GM12878 (cell line): ENCODE measurements at regions not wholly inside any gene's neighbourhood (a gene's known extent, or its start where the extent isn't known, plus 50 kb on each side); places are given as distances from the start of the nearest gene placed in this dataset.

ENCODE experiments used
- ATAC-seq: fragments of 200-7000 bp; cut with Tn5 transposase; 3 replicates; pipeline ENCODE4 v1.9.1; 2020; ENCODE audit warnings: mild to moderate bottlenecking, moderate library complexity
- BruUV-seq: library from RNA; stranded (reverse); fragments of 400-500 nt; replicated peaks from 2 replicates; lab custom pipeline; 2021; lab: Mats Ljungman, UMichigan
- CTCF ChIA-PET: fragments of 300-600 bp; sonication (Branson Sonifier 250); formaldehyde crosslinking; extraction: SDS; loops from one replicate; lab custom pipeline; 2021; ENCODE audit warnings: inconsistent platforms; lab: Yijun Ruan, JAX
- POLR2A ChIA-PET: fragments of 350-600 bp; formaldehyde crosslinking; extraction: SDS; loops from one replicate; lab custom pipeline; 2021; ENCODE audit warnings: inconsistent platforms; lab: Charles Lee
- RAD21 ChIA-PET: fragments of 300-600 bp; sonication (Branson Sonifier 250); formaldehyde crosslinking; loops from one replicate; lab custom pipeline; 2023; ENCODE audit warnings: antibody characterized with exemption; ENCODE audit not compliant: unreplicated experiment; lab: Charles Lee
- SMC1A ChIA-PET: fragments of 300-600 bp; sonication (Branson Sonifier 250); formaldehyde crosslinking; loops from one replicate; lab custom pipeline; 2023; ENCODE audit not compliant: unreplicated experiment, uncharacterized antibody; lab: Charles Lee
- DNase-seq: peaks from one replicate; pipeline ENCODE4 v3.0.0-alpha.2; 2011; ENCODE audit warnings: low read depth, low spot score
- FAIRE-seq: peaks from 3 replicates; lab custom pipeline; 2011; peaks lifted over from hg19 to GRCh38; lab: Jason Lieb, UNC
- H2AFZ ChIP-seq: 2 replicates; pipeline ENCODE4 v1.6.0; 2011; ENCODE audit warnings: low read depth, low read length, control low read depth; ENCODE audit not compliant: control insufficient read depth
- H3K27ac ChIP-seq: 2 replicates; pipeline ENCODE4 v1.5.1; 2011; ENCODE audit warnings: control low read depth; ENCODE audit not compliant: control insufficient read depth, insufficient read depth
- H3K27me3 ChIP-seq, 2 experiments: replicated peaks in 1 of 2; 2 replicates each; pipeline versions ENCODE4 v1.6.0 to v1.6.1; 2011; ENCODE audit warnings: low read length in 1 of 2; ENCODE audit not compliant: control insufficient read depth in 2 of 2, insufficient read depth in 2 of 2
- H3K36me3 ChIP-seq, 2 experiments: 2 replicates each; pipeline ENCODE4 v1.5.1; 2011; ENCODE audit warnings: low read length in 1 of 2; ENCODE audit not compliant: control insufficient read depth in 2 of 2, insufficient read depth in 2 of 2
- H3K4me1 ChIP-seq: 2 replicates; pipeline ENCODE4 v1.6.1; 2011; ENCODE audit warnings: mild to moderate bottlenecking, low read length, moderate library complexity, mixed read lengths; ENCODE audit not compliant: control insufficient read depth, insufficient read depth
- H3K4me2 ChIP-seq: 2 replicates; pipeline ENCODE4 v1.6.0; 2011; ENCODE audit warnings: control low read depth; ENCODE audit not compliant: control insufficient read depth, insufficient read depth
- H3K4me3 ChIP-seq: fragments of 200-600 bp; sonication (generic); 2 replicates; pipeline ENCODE4 v1.5.1; 2016
- H3K79me2 ChIP-seq: 2 replicates; pipeline ENCODE4 v1.6.0; 2011; ENCODE audit warnings: low read length; ENCODE audit not compliant: control insufficient read depth, insufficient read depth
- H3K9ac ChIP-seq: 2 replicates; pipeline ENCODE4 v1.8.0; 2011; ENCODE audit warnings: low read length, control low read depth, mixed read lengths; ENCODE audit not compliant: control insufficient read depth, insufficient read depth
- H3K9me3 ChIP-seq: replicated peaks from 3 replicates; pipeline ENCODE4 v1.5.1; 2011; ENCODE audit warnings: mild to moderate bottlenecking, low read length; ENCODE audit not compliant: control insufficient read depth, insufficient read depth
- H4K20me1 ChIP-seq: 2 replicates; pipeline ENCODE4 v1.6.0; 2011; ENCODE audit not compliant: control insufficient read depth, insufficient read depth
- ATF2 ChIP-seq: IDR thresholded peaks from 2 replicates; pipeline ENCODE4 v1.6.1; 2012; ENCODE audit warnings: low read length, inconsistent platforms
- HCFC1 ChIP-seq: fragments of 150-350 bp; IDR thresholded peaks from 2 replicates; pipeline ENCODE4 v1.6.1; 2014; ENCODE audit warnings: low read length
- MEF2A ChIP-seq: IDR thresholded peaks from 2 replicates; pipeline ENCODE4 v1.6.1; 2011; ENCODE audit warnings: low read depth, mild to moderate bottlenecking, low read length, moderate library complexity; ENCODE audit not compliant: insufficient read depth
- MEF2B ChIP-seq: fragments of 450-650 bp; IDR thresholded peaks from 2 replicates; pipeline ENCODE4 v1.6.1; 2018; ENCODE audit warnings: mild to moderate bottlenecking, moderate library complexity; ENCODE audit not compliant: partially characterized antibody, poor library complexity, severe bottlenecking
- POLR2AphosphoS5 ChIP-seq: IDR thresholded peaks from 2 replicates; pipeline ENCODE4 v1.6.1; 2011; ENCODE audit warnings: mild to moderate bottlenecking, low read length, inconsistent platforms
- YY1 ChIP-seq: IDR thresholded peaks from 2 replicates; pipeline ENCODE4 v1.6.1; 2011; ENCODE audit warnings: low read depth, mild to moderate bottlenecking, low read length
- ZZZ3 ChIP-seq: IDR thresholded peaks from 2 replicates; pipeline ENCODE4 v1.6.1; 2011; ENCODE audit warnings: low read depth; ENCODE audit not compliant: control insufficient read depth, insufficient read length
- WGBS: methylation state at CpG from one replicate; pipeline ENCODE4 v1.1.6; 2016; ENCODE audit warnings: low lambda C conversion rate; ENCODE audit not compliant: insufficient replicate concordance, insufficient coverage; ENCODE audit errors: missing lambda C conversion rate; 5-methylcytosine and 5-hydroxymethylcytosine counted together
- in situ Hi-C: fragments of 300-500 bp; cut with MboI; formaldehyde crosslinking; loops from 9 replicates; pipeline ENCODE4 v1.14.3; 2018; ENCODE audit warnings: mixed read lengths
- intact Hi-C: fragments of 100-400 bp; cut with micrococcal nuclease; formaldehyde crosslinking; loops from one replicate; pipeline ENCODE4 v1.14.2; 2022; ENCODE audit not compliant: unreplicated experiment
- TF ChIP-seq, protein P1 (sequence below): fragments of 450-650 bp; IDR thresholded peaks from 2 replicates; pipeline ENCODE4 v1.6.1; 2018; ENCODE audit warnings: borderline replicate concordance, mild to moderate bottlenecking; ENCODE audit not compliant: partially characterized antibody

DNA sequence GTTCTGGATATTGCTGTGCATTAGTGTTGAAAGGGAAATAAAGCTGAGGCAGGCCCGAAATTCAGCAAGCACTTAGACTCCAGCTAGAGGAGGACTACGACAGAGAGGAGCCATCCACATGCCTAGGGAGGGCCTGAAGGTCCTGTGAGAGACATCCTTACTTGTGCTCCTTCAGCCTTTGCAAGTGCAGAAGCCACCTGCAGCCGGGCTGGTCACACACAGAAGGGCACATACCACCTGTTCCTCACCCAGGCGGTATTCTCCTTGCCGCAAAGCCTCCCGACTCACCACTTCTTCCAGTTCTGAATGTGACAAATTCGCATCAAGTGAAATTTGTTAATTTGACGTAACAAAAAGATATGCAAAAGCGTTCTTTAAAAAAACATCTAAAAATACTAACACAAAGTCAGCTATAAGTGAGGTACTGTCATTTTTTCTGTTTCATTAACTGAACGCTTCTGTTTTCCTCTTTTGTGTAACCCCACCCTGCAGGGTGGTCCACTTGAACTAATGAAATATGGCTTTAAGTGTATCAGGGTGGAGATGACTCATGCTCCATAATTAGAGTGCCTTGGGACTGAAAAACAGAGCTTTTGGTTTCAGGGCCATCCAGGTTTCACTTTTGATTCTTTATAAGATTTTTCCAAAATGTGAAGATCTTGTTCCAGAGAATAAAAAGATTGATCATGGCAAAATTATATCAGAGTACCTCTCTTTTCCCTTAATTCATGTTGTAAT lies 467.9 kb upstream of the ATP11B start:
- intact Hi-C loops (no loop called here), in situ Hi-C loops (no loop called here)
- FAIRE-seq, result no peak
- TF ChIP-seq ATF2, result no peak
- TF ChIP-seq YY1, result no peak
- TF ChIP-seq MEF2A, result peak; percentile 58; the same call in 1 of the 2 replicates
- peak; percentile 18 for TF ChIP-seq MEF2B
- Histone ChIP-seq H3K36me3 (no peaks in the 10 kb centered on the region), H3K4me1 (no peaks in the 10 kb centered on the region), H3K79me2 (no peaks in the 10 kb centered on the region), H3K27me3 (no peaks in the 10 kb centered on the region), H3K4me2 (no peak overlapping the region), H3K27ac (no peak overlapping the region), H4K20me1 (no peaks in the 10 kb centered on the region), H3K9me3 (no peaks in the 10 kb centered on the region), H2AFZ (no peak overlapping the region), H3K9ac (no peak overlapping the region), H3K4me3 (no peak overlapping the region)
- WGBS, result 23% methylated on average over 10 of the region's 10 CpGs
- no TSS peak for BruUV-seq
- DNase-seq, result peak; percentile 1
- CTCF ChIA-PET, result interaction anchor here (1.2 kb wide), 1 partner anchor 37 kb away, joined by 3 read pairs; no protein-coding TSS in a partner anchor
- peak; percentile 71 for ATAC-seq
- POLR2A ChIA-PET, result no interaction called here
- RAD21 ChIA-PET, result no interaction called here
- SMC1A ChIA-PET, result interaction anchor here (1.2 to 1.4 kb wide), 2 partner anchors 18 to 35 kb away, joined by 4 read pairs; no protein-coding TSS in a partner anchor

DNA sequence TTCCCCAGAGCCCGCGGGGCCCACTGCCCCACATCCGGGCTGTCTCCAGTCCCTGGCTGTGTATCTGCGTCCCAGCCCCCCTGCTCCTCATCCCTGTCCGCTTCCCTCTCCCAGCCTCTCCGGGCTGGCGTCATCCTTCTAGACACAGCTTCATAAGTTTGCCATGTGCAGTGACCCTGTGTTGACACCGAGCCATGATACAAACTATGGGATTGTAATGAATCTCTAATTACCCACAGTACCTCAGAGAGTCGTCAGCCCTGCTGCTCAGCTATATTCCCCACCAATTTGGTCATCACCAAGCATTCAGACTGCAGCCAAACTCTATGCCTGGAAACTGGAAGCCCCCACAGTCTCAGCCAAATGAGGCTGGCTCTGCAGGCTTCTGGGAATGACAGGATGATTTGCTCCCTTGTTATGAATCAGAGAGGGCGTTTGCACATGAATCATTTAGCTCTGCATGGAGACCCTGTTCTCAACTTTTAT lies 466.1 kb upstream of the ATP11B start:
- ChIA-PET CTCF (interaction anchor here (1.1 kb wide), 1 partner anchor 14 kb away, joined by 3 read pairs; no protein-coding TSS in a partner anchor), SMC1A (no interaction called here), RAD21 (no interaction called here), POLR2A (no interaction called here)
- no peak overlapping the region for H2AFZ ChIP-seq
- H4K20me1 ChIP-seq, result no peaks in the 10 kb centered on the region
- no peak overlapping the region for H3K27ac ChIP-seq
- no peaks in the 10 kb centered on the region for H3K4me1 ChIP-seq
- in situ Hi-C loops (no loop called here), intact Hi-C loops (no loop called here)
- H3K9ac ChIP-seq, result no peak overlapping the region
- H3K4me3 ChIP-seq, result no peak overlapping the region
- no peaks in the 10 kb centered on the region for H3K79me2 ChIP-seq
- no peak overlapping the region for H3K4me2 ChIP-seq
- DNase-seq (no peak), ATAC-seq (no peak), FAIRE-seq (no peak)
- 49% methylated on average over 7 of the region's 10 CpGs for WGBS
- BruUV-seq, result no TSS peak
- H3K36me3 ChIP-seq, result no peaks in the 10 kb centered on the region
- no peaks in the 10 kb centered on the region for H3K27me3 ChIP-seq
- H3K9me3 ChIP-seq, result no peaks in the 10 kb centered on the region
- TF ChIP-seq HCFC1, result no peak
- TF ChIP-seq, protein P1, sequence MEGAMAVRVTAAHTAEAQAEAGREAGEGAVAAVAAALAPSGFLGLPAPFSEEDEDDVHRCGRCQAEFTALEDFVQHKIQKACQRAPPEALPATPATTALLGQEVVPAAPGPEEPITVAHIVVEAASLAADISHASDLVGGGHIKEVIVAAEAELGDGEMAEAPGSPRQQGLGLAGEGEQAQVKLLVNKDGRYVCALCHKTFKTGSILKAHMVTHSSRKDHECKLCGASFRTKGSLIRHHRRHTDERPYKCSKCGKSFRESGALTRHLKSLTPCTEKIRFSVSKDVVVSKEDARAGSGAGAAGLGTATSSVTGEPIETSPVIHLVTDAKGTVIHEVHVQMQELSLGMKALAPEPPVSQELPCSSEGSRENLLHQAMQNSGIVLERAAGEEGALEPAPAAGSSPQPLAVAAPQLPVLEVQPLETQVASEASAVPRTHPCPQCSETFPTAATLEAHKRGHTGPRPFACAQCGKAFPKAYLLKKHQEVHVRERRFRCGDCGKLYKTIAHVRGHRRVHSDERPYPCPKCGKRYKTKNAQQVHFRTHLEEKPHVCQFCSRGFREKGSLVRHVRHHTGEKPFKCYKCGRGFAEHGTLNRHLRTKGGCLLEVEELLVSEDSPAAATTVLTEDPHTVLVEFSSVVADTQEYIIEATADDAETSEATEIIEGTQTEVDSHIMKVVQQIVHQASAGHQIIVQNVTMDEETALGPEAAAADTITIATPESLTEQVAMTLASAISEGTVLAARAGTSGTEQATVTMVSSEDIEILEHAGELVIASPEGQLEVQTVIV, result no peak
- no peak for TF ChIP-seq POLR2AphosphoS5
- no peak for TF ChIP-seq ZZZ3
